SK-N-MC (cell line): ENCODE measurements at regions not wholly inside any gene's neighbourhood (a gene's known extent, or its start where the extent isn't known, plus 50 kb on each side); places are given as distances from the start of the nearest gene placed in this dataset.

Experiments
- EZH2 ChIP-seq: fragments of 200-600 bp; sonication (generic); IDR thresholded peaks from one replicate; pipeline ENCODE4 v1.6.1; 2017; ENCODE audit warnings: antibody characterized with exemption
- FOXP2 ChIP-seq: optimal IDR thresholded peaks from 2 replicates; pipeline ENCODE3; 2011; ENCODE audit warnings: mild to moderate bottlenecking, moderate library complexity; ENCODE audit not compliant: insufficient read depth; ENCODE audit errors: extremely low read length, control extremely low read depth
- POLR2AphosphoS5 ChIP-seq: IDR thresholded peaks from 2 replicates; pipeline ENCODE4 v1.6.1; 2012; ENCODE audit warnings: mild to moderate bottlenecking, low read depth, low read length, borderline replicate concordance

DNA sequence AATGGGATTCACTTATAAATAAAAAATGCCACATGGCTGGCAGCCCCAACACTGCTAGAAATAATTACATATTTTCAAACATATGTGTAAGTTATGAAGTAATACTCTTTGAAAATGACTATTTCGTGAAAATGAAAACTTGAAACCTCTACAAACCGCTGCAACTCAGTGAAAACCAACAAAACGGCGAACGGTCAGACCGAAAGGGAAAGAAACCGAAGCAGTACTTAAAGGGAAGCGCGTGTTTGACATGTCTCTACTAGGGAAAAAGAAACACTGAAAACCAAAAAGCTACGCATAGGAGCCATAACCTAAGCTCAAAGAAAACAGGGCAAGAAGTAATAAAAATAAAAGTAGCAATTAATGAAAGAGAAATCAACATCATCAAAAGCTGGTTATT lies 121.0 kb upstream of the GGTLC1 start:
- TF ChIP-seq EZH2: no peak
- no peak for TF ChIP-seq POLR2AphosphoS5
- no peak for TF ChIP-seq FOXP2
